ENCODE measurements at regions not wholly inside any gene's neighbourhood (a gene's known extent, or its start where the extent isn't known, plus 50 kb on each side); places are given as distances from the start of the nearest gene placed in this dataset.

GRCh38 chr1:68370101-68370915, 79.4 kb downstream of the RPE65 start:
- TF ChIP-seq POLR2AphosphoS5 (IDR thresholded peaks at IDR 0.05; ENCODE audit: insufficient read depth in 1 of 2, low read depth in 1 of 2) (no peak), CTCF (IDR thresholded peaks at IDR 0.05) (no peak), POLR2A (IDR thresholded peaks at IDR 0.05) (no peak)
